Osteoblast (primary cell): ENCODE measurements at regions not wholly inside any gene's neighbourhood (a gene's known extent, or its start where the extent isn't known, plus 50 kb on each side); places are given as distances from the start of the nearest gene placed in this dataset.

Experiments used
- DNase-seq: peaks from one replicate; pipeline ENCODE4 v3.0.0; 2011; ENCODE audit warnings: low spot score, mixed read lengths; ENCODE audit not compliant: insufficient read length; ENCODE audit errors: missing footprints
- H2AFZ ChIP-seq: 2 replicates; pipeline ENCODE4 v1.6.0; 2011; ENCODE audit warnings: mild to moderate bottlenecking, low read length
- H3K27ac ChIP-seq: 2 replicates; pipeline ENCODE4 v1.5.1; 2011; ENCODE audit warnings: mild to moderate bottlenecking, low read depth, low read length, moderate library complexity
- H3K27me3 ChIP-seq: 2 replicates; pipeline ENCODE4 v1.6.0; 2012; ENCODE audit warnings: mild to moderate bottlenecking, control low read depth, inconsistent platforms, low read length, moderate library complexity; ENCODE audit not compliant: insufficient read depth
- H3K36me3 ChIP-seq: 2 replicates; pipeline ENCODE4 v1.5.1; 2011; ENCODE audit warnings: mild to moderate bottlenecking, low read length, control low read depth, moderate library complexity; ENCODE audit not compliant: insufficient read depth
- H3K4me1 ChIP-seq: 2 replicates; pipeline ENCODE4 v1.5.1; 2011; ENCODE audit warnings: mild to moderate bottlenecking, low read length, control low read depth, moderate library complexity; ENCODE audit not compliant: insufficient read depth
- H3K4me2 ChIP-seq: 2 replicates; pipeline ENCODE4 v1.6.0; 2011; ENCODE audit warnings: mild to moderate bottlenecking, low read length; ENCODE audit not compliant: insufficient read depth
- H3K4me3 ChIP-seq: fragments of 200-600 bp; sonication (generic); 3 replicates; pipeline ENCODE4 v1.5.1; 2012; ENCODE audit warnings: mild to moderate bottlenecking, low read length, inconsistent platforms; ENCODE audit not compliant: insufficient read depth
- H3K79me2 ChIP-seq: 2 replicates; pipeline ENCODE4 v1.6.0; 2012; ENCODE audit warnings: mild to moderate bottlenecking, low read length, control low read depth, inconsistent platforms; ENCODE audit not compliant: insufficient read depth
- H3K9me3 ChIP-seq: 2 replicates; pipeline ENCODE4 v1.5.1; 2011; ENCODE audit warnings: low read depth, low read length, control low read depth
- H4K20me1 ChIP-seq: 2 replicates; pipeline ENCODE4 v1.6.0; 2012; ENCODE audit warnings: mild to moderate bottlenecking, low read length, control low read depth; ENCODE audit not compliant: insufficient read depth
- CTCF ChIP-seq: IDR thresholded peaks from 2 replicates; pipeline ENCODE4 v1.5.1; 2011; ENCODE audit warnings: mild to moderate bottlenecking, low read depth, low read length, moderate library complexity; ENCODE audit errors: extremely low read depth

DNA sequence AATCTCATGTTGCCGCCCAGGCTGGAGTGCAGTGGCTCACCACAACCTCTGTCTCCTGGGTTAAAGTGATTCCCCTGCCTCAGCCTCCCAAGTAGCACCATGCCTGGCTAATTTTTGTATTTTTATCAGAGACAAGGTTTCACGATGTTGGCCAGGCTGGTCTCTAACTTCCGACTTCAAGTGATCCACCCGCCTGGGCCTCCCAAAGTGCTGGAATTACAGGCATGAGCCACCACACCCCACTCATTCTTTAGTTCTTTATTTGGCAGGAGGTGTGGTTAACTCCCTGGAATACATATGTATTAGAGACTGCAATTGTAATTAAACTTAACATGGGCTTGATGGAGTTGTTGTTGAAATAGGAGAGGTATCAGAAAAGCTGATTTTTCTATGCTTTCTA, 1396.9 kb upstream of the IGFBP7 start:
- H3K4me3 ChIP-seq = no peak overlapping the region
- no peaks in the 10 kb centered on the region for H3K4me1 ChIP-seq
- no peaks in the 10 kb centered on the region for H3K9me3 ChIP-seq
- H3K4me2 ChIP-seq = no peak overlapping the region
- H3K27ac ChIP-seq = no peak overlapping the region
- no peaks in the 10 kb centered on the region for H4K20me1 ChIP-seq
- H2AFZ ChIP-seq = no peak overlapping the region
- H3K79me2 ChIP-seq = no peaks in the 10 kb centered on the region
- H3K27me3 ChIP-seq = no peaks in the 10 kb centered on the region
- H3K36me3 ChIP-seq = no peaks in the 10 kb centered on the region
- no peak for DNase-seq
- no peak for TF ChIP-seq CTCF

GRCh38 chr4:58502839-58503238, 1392.7 kb upstream of the IGFBP7 start:
- Histone ChIP-seq H4K20me1 (no peaks in the 10 kb centered on the region), H3K4me2 (no peak overlapping the region), H3K9me3 (no peaks in the 10 kb centered on the region), H3K27me3 (no peaks in the 10 kb centered on the region), H3K36me3 (no peaks in the 10 kb centered on the region), H3K4me3 (no peak overlapping the region), H2AFZ (no peak overlapping the region), H3K79me2 (no peaks in the 10 kb centered on the region), H3K27ac (no peak overlapping the region), H3K4me1 (no peaks in the 10 kb centered on the region)
- no peak for DNase-seq
- TF ChIP-seq CTCF = no peak

GRCh38 chr4:58499182-58499581, 1389.0 kb upstream of the IGFBP7 start:
- no peak for TF ChIP-seq CTCF
- H2AFZ ChIP-seq = no peak overlapping the region
- H3K9me3 ChIP-seq = no peaks in the 10 kb centered on the region
- H3K27ac ChIP-seq = no peak overlapping the region
- H4K20me1 ChIP-seq = no peaks in the 10 kb centered on the region
- H3K4me2 ChIP-seq = no peak overlapping the region
- H3K79me2 ChIP-seq = no peaks in the 10 kb centered on the region
- no peaks in the 10 kb centered on the region for H3K27me3 ChIP-seq
- H3K4me3 ChIP-seq = no peak overlapping the region
- no peaks in the 10 kb centered on the region for H3K4me1 ChIP-seq
- no peaks in the 10 kb centered on the region for H3K36me3 ChIP-seq
- no peak for DNase-seq

- Histone ChIP-seq H3K36me3 (no peaks in the 10 kb centered on the region), H3K4me3 (no peak overlapping the region), H3K79me2 (no peaks in the 10 kb centered on the region), H2AFZ (no peak overlapping the region), H3K27me3 (no peaks in the 10 kb centered on the region), H3K9me3 (no peaks in the 10 kb centered on the region), H3K4me2 (no peak overlapping the region), H3K27ac (no peak overlapping the region), H3K4me1 (no peaks in the 10 kb centered on the region), H4K20me1 (no peaks in the 10 kb centered on the region)
- no peak for DNase-seq
- no peak for TF ChIP-seq CTCF
Observed at GRCh38 chr4:58491620-58492019, 1381.4 kb upstream of the IGFBP7 start.
